IPS-18a (cell line): ENCODE measurements at regions not wholly inside any gene's neighbourhood (a gene's known extent, or its start where the extent isn't known, plus 50 kb on each side); places are given as distances from the start of the nearest gene placed in this dataset.
"Not testable (repeated sequence)": the region's sequence is repeated elsewhere in the genome, so short reads cannot be mapped to it uniquely, and the experiment has no call there.

Experiments used
- H3K27ac ChIP-seq: one replicate; pipeline ENCODE4 v1.5.1; 2013; ENCODE audit warnings: low read length
- H3K27me3 ChIP-seq: one replicate; pipeline ENCODE4 v1.6.1; 2013; ENCODE audit warnings: mild to moderate bottlenecking, low read length; ENCODE audit not compliant: control insufficient read depth, insufficient read depth
- H3K36me3 ChIP-seq: one replicate; pipeline ENCODE4 v1.6.1; 2013; ENCODE audit warnings: low read depth, low read length; ENCODE audit not compliant: control insufficient read depth
- H3K4me1 ChIP-seq: one replicate; pipeline ENCODE4 v1.6.1; 2013; ENCODE audit warnings: low read depth, low read length; ENCODE audit not compliant: control insufficient read depth
- H3K4me3 ChIP-seq: one replicate; pipeline ENCODE4 v1.5.1; 2013; ENCODE audit warnings: low read length
- H3K9ac ChIP-seq: one replicate; pipeline ENCODE4 v1.6.1; 2013; ENCODE audit warnings: mild to moderate bottlenecking, low read length, moderate library complexity
- H3K9me3 ChIP-seq: one replicate; pipeline ENCODE4 v1.6.1; 2013; ENCODE audit warnings: low read depth, low read length; ENCODE audit not compliant: control insufficient read depth

- H3K9me3 ChIP-seq: no peaks in the 10 kb centered on the region
- no peaks in the 10 kb centered on the region for H3K27me3 ChIP-seq
- H3K36me3 ChIP-seq: no peaks in the 10 kb centered on the region
- H3K4me1 ChIP-seq: peaks cover 3% of the 10 kb centered on the region
- no peak overlapping the region for H3K27ac ChIP-seq
- no peak overlapping the region for H3K4me3 ChIP-seq
- H3K9ac ChIP-seq: no peak overlapping the region
Measured at GRCh38 chr9:135357863-135358551, 121.6 kb upstream of the PPP1R26 start.

- Histone ChIP-seq H3K4me1 (no peaks in the 10 kb centered on the region), H3K9ac (no peak overlapping the region), H3K36me3 (no peaks in the 10 kb centered on the region), H3K27ac (no peak overlapping the region), H3K4me3 (no peak overlapping the region), H3K27me3 (no peaks in the 10 kb centered on the region), H3K9me3 (no peaks in the 10 kb centered on the region)
Measured at GRCh38 chr9:135358552-135358940, 121.0 kb upstream of the PPP1R26 start.

- Histone ChIP-seq H3K9ac (no peak overlapping the region), H3K27me3 (no peaks in the 10 kb centered on the region), H3K36me3 (no peaks in the 10 kb centered on the region), H3K9me3 (no peaks in the 10 kb centered on the region), H3K4me1 (no peaks in the 10 kb centered on the region), H3K27ac (no peak overlapping the region), H3K4me3 (no peak overlapping the region)
Measured at GRCh38 chr9:135359764-135360163, 119.8 kb upstream of the PPP1R26 start.

- Histone ChIP-seq H3K9me3 (no peaks in the 10 kb centered on the region), H3K4me1 (peaks cover 6% of the 10 kb centered on the region), H3K9ac (no peak overlapping the region), H3K36me3 (no peaks in the 10 kb centered on the region), H3K27ac (no peak overlapping the region), H3K27me3 (no peaks in the 10 kb centered on the region), H3K4me3 (no peak overlapping the region)
Measured at GRCh38 chr9:135360617-135361016, 119.0 kb upstream of the PPP1R26 start.

GRCh38 chr9:135361668-135362067 is 117.9 kb upstream of the PPP1R26 start:
- not testable (repeated sequence) for H3K27me3 ChIP-seq, H3K27ac ChIP-seq, H3K9me3 ChIP-seq, H3K4me3 ChIP-seq, H3K36me3 ChIP-seq, H3K9ac ChIP-seq
- peaks cover 16% of the 10 kb centered on the region for H3K4me1 ChIP-seq

GRCh38 chr9:135363596-135363995 is 116.0 kb upstream of the PPP1R26 start:
- Histone ChIP-seq H3K27me3 (no peaks in the 10 kb centered on the region), H3K4me3 (no peak overlapping the region), H3K36me3 (no peaks in the 10 kb centered on the region), H3K4me1 (peaks cover 19% of the 10 kb centered on the region), H3K27ac (no peak overlapping the region), H3K9ac (no peak overlapping the region), H3K9me3 (no peaks in the 10 kb centered on the region)

GRCh38 chr9:135365013-135365768 is 114.4 kb upstream of the PPP1R26 start:
- Histone ChIP-seq H3K9me3 (no peaks in the 10 kb centered on the region), H3K4me3 (no peak overlapping the region), H3K36me3 (no peaks in the 10 kb centered on the region), H3K4me1 (peaks cover 19% of the 10 kb centered on the region), H3K27me3 (no peaks in the 10 kb centered on the region), H3K9ac (no peak overlapping the region), H3K27ac (no peak overlapping the region)

- Histone ChIP-seq H3K4me1 (peaks cover 19% of the 10 kb centered on the region), H3K27me3 (no peaks in the 10 kb centered on the region), H3K36me3 (no peaks in the 10 kb centered on the region), H3K4me3 (no peak overlapping the region), H3K27ac (no peak overlapping the region), H3K9me3 (no peaks in the 10 kb centered on the region), H3K9ac (no peak overlapping the region)
Measured at GRCh38 chr9:135366104-135366503, 113.5 kb upstream of the PPP1R26 start.

GRCh38 chr9:135369412-135369990 is 110.1 kb upstream of the PPP1R26 start:
- H3K27ac ChIP-seq: no peak overlapping the region
- no peak overlapping the region for H3K9ac ChIP-seq
- peaks cover 19% of the 10 kb centered on the region for H3K4me1 ChIP-seq
- no peaks in the 10 kb centered on the region for H3K9me3 ChIP-seq
- no peaks in the 10 kb centered on the region for H3K36me3 ChIP-seq
- H3K27me3 ChIP-seq: no peaks in the 10 kb centered on the region
- no peak overlapping the region for H3K4me3 ChIP-seq

GRCh38 chr9:135370411-135371375 is 108.9 kb upstream of the PPP1R26 start:
- H3K9me3 ChIP-seq: no peaks in the 10 kb centered on the region
- H3K36me3 ChIP-seq: no peaks in the 10 kb centered on the region
- no peak overlapping the region for H3K27ac ChIP-seq
- no peaks in the 10 kb centered on the region for H3K27me3 ChIP-seq
- peaks cover 12% of the 10 kb centered on the region for H3K4me1 ChIP-seq
- H3K4me3 ChIP-seq: no peak overlapping the region
- H3K9ac ChIP-seq: no peak overlapping the region

GRCh38 chr9:135371535-135371934 is 108.0 kb upstream of the PPP1R26 start:
- Histone ChIP-seq H3K27ac (no peak overlapping the region), H3K4me1 (peaks cover 4% of the 10 kb centered on the region), H3K9ac (no peak overlapping the region), H3K36me3 (no peaks in the 10 kb centered on the region), H3K27me3 (no peaks in the 10 kb centered on the region), H3K4me3 (no peak overlapping the region), H3K9me3 (no peaks in the 10 kb centered on the region)
